Naive thymus-derived CD4-positive, alpha-beta T cell (primary cell): ENCODE measurements at regions not wholly inside any gene's neighbourhood (a gene's known extent, or its start where the extent isn't known, plus 50 kb on each side); places are given as distances from the start of the nearest gene placed in this dataset.

Experiments used
- ATAC-seq: fragments of 150-1000 bp; cut with Tn5 transposase; 2 replicates; pipeline ENCODE4 v1.10.0; 2021; ENCODE audit warnings: mild to moderate bottlenecking, moderate library complexity
- CTCF ChIA-PET: fragments of 350-600 bp; sonication (Branson Sonifier 250); formaldehyde crosslinking; loops from one replicate; lab custom pipeline; 2021; ENCODE audit warnings: antibody characterized with exemption; lab: Charles Lee
- POLR2A ChIA-PET: fragments of 350-600 bp; sonication (Branson Sonifier 250); formaldehyde crosslinking; loops from one replicate; lab custom pipeline; 2021; ENCODE audit warnings: antibody characterized with exemption, inconsistent platforms; lab: Charles Lee
- DNase-seq, 9 donors: peaks; one replicate each; pipeline versions ENCODE4 v3.0.0 to v3.0.0-alpha.2; 2020 to 2022; ENCODE audit warnings: mixed read lengths in 1 of 9
- H3K27ac ChIP-seq: one replicate; pipeline ENCODE4 v1.7.0; 2013; ENCODE audit warnings: mild to moderate bottlenecking, low read depth, low read length, moderate library complexity
- H3K27me3 ChIP-seq, 2 donors: one replicate each; pipeline ENCODE4 v1.7.0; 2013; ENCODE audit warnings: low read length in 2 of 2, mild to moderate bottlenecking in 2 of 2, moderate library complexity in 2 of 2; ENCODE audit not compliant: control insufficient read depth in 2 of 2, insufficient read depth in 2 of 2
- H3K36me3 ChIP-seq, 3 experiments: 1 replicate in 2 of 3; 2 replicates in 1 of 3; pipeline ENCODE4 v1.7.0; 2013; ENCODE audit warnings: low read length in 3 of 3, mild to moderate bottlenecking in 3 of 3, moderate library complexity in 1 of 3; ENCODE audit not compliant: insufficient read depth in 3 of 3, control insufficient read depth in 2 of 3
- H3K4me1 ChIP-seq, 2 donors: one replicate each; pipeline ENCODE4 v1.7.0; 2013; ENCODE audit warnings: low read length in 2 of 2, mild to moderate bottlenecking in 2 of 2, moderate library complexity in 1 of 2; ENCODE audit not compliant: control insufficient read depth in 2 of 2, insufficient read depth in 2 of 2
- H3K4me3 ChIP-seq: 2 replicates; pipeline ENCODE4 v1.7.0; 2013; ENCODE audit warnings: mild to moderate bottlenecking, low read length
- H3K9me3 ChIP-seq, 3 experiments: 1 replicate in 2 of 3; 2 replicates in 1 of 3; pipeline ENCODE4 v1.7.0; 2013; ENCODE audit warnings: low read length in 3 of 3; ENCODE audit not compliant: control insufficient read depth in 2 of 3
- H3K27ac Mint-ChIP-seq, 9 donors: one replicate each; pipeline ENCODE4 v1.8.0; 2020 to 2022; ENCODE audit warnings: mixed read lengths in 9 of 9, mild to moderate bottlenecking in 8 of 9, moderate library complexity in 5 of 9, inconsistent platforms in 2 of 9
- H3K27me3 Mint-ChIP-seq, 5 donors: one replicate each; pipeline ENCODE4 v1.8.0; 2021 to 2022; ENCODE audit warnings: mixed read lengths in 5 of 5, mild to moderate bottlenecking in 1 of 5
- H3K36me3 Mint-ChIP-seq, 5 donors: one replicate each; pipeline ENCODE4 v1.8.0; 2020 to 2022; ENCODE audit warnings: mixed read lengths in 5 of 5, mild to moderate bottlenecking in 3 of 5, inconsistent platforms in 1 of 5
- H3K4me1 Mint-ChIP-seq, 7 donors: one replicate each; pipeline ENCODE4 v1.8.0; 2020 to 2022; ENCODE audit warnings: mixed read lengths in 7 of 7, mild to moderate bottlenecking in 3 of 7, inconsistent platforms in 1 of 7
- H3K4me3 Mint-ChIP-seq, 10 donors: one replicate each; pipeline ENCODE4 v1.8.0; 2020 to 2022; ENCODE audit warnings: mild to moderate bottlenecking in 10 of 10, mixed read lengths in 10 of 10, moderate library complexity in 6 of 10, inconsistent platforms in 2 of 10
- H3K9me3 Mint-ChIP-seq, 11 donors: one replicate each; pipeline ENCODE4 v1.8.0; 2020 to 2022; ENCODE audit warnings: mixed read lengths in 11 of 11, mild to moderate bottlenecking in 4 of 11, inconsistent platforms in 1 of 11, moderate library complexity in 1 of 11
- intact Hi-C, 2 donors: fragments of 100-400 bp; cut with micrococcal nuclease; formaldehyde crosslinking; loops; one replicate each; pipeline ENCODE4 v1.15.1; 2023

GRCh38 chr3:178267158-178267844 is 268.9 kb upstream of the KCNMB2 start:
- Histone ChIP-seq H3K27me3 (no peaks in the 10 kb centered on the region), H3K36me3 (no peaks in the 10 kb centered on the region), H3K27ac (no peak overlapping the region), H3K4me1 (no peaks in the 10 kb centered on the region), H3K4me3 (no peak overlapping the region), H3K9me3 (no peaks in the 10 kb centered on the region)
- ATAC-seq (no peak), DNase-seq (no peak)
- H3K4me1 Mint-ChIP-seq: peaks cover 0 to 4% (median 0%) of the 10 kb centered on the region in 7 donors
- POLR2A ChIA-PET: no interaction called here
- H3K4me3 Mint-ChIP-seq: no peak overlapping the region
- H3K27ac Mint-ChIP-seq: no peak overlapping the region
- no peaks in the 10 kb centered on the region for H3K36me3 Mint-ChIP-seq
- CTCF ChIA-PET: no interaction called here
- intact Hi-C loops: no loop called here
- H3K9me3 Mint-ChIP-seq: no peaks in the 10 kb centered on the region
- H3K27me3 Mint-ChIP-seq: no peaks in the 10 kb centered on the region

- no peaks in the 10 kb centered on the region for H3K4me1 ChIP-seq
- Mint-ChIP-seq H3K27me3 (peaks cover 0 to 5% (median 0%) of the 10 kb centered on the region in 5 donors), H3K4me3 (no peak overlapping the region), H3K9me3 (no peaks in the 10 kb centered on the region), H3K36me3 (no peaks in the 10 kb centered on the region), H3K4me1 (no peaks in the 10 kb centered on the region), H3K27ac (no peak overlapping the region)
- intact Hi-C loops: no loop called here
- no peak for ATAC-seq
- no peak for DNase-seq
- POLR2A ChIA-PET: no interaction called here
- CTCF ChIA-PET: no interaction called here
- no peaks in the 10 kb centered on the region for H3K9me3 ChIP-seq
- no peak overlapping the region for H3K27ac ChIP-seq
- no peak overlapping the region for H3K4me3 ChIP-seq
- no peaks in the 10 kb centered on the region for H3K27me3 ChIP-seq
- H3K36me3 ChIP-seq: no peaks in the 10 kb centered on the region
Measured at GRCh38 chr3:178270838-178271237, 265.4 kb upstream of the KCNMB2 start.

- no peaks in the 10 kb centered on the region for H3K4me1 Mint-ChIP-seq
- H3K4me3 Mint-ChIP-seq: no peak overlapping the region
- Histone ChIP-seq H3K9me3 (no peaks in the 10 kb centered on the region), H3K4me1 (no peaks in the 10 kb centered on the region), H3K4me3 (no peak overlapping the region), H3K27ac (no peak overlapping the region), H3K27me3 (no peaks in the 10 kb centered on the region), H3K36me3 (no peaks in the 10 kb centered on the region)
- DNase-seq (no peak), ATAC-seq (no peak)
- no peaks in the 10 kb centered on the region for H3K36me3 Mint-ChIP-seq
- no peaks in the 10 kb centered on the region for H3K9me3 Mint-ChIP-seq
- intact Hi-C loops: no loop called here
- H3K27ac Mint-ChIP-seq: no peak overlapping the region
- peaks cover 0 to 5% (median 0%) of the 10 kb centered on the region in 5 donors for H3K27me3 Mint-ChIP-seq
- POLR2A ChIA-PET: no interaction called here
- CTCF ChIA-PET: interaction anchor here (0.8 kb wide), 1 partner anchor 26 kb away, joined by 3 read pairs; no protein-coding TSS in a partner anchor
Measured at GRCh38 chr3:178271740-178272387, 264.4 kb upstream of the KCNMB2 start.

GRCh38 chr3:178272841-178273240 is 263.4 kb upstream of the KCNMB2 start:
- Mint-ChIP-seq H3K9me3 (peaks cover 0 to 6% (median 1%) of the 10 kb centered on the region in 11 donors), H3K4me1 (no peaks in the 10 kb centered on the region), H3K36me3 (no peaks in the 10 kb centered on the region), H3K4me3 (no peak overlapping the region), H3K27ac (no peak overlapping the region), H3K27me3 (peaks cover 0 to 5% (median 0%) of the 10 kb centered on the region in 5 donors)
- Histone ChIP-seq H3K36me3 (no peaks in the 10 kb centered on the region), H3K4me1 (no peaks in the 10 kb centered on the region), H3K9me3 (no peaks in the 10 kb centered on the region), H3K27me3 (no peaks in the 10 kb centered on the region), H3K27ac (no peak overlapping the region), H3K4me3 (no peak overlapping the region)
- intact Hi-C loops: no loop called here
- ATAC-seq (no peak), DNase-seq (no peak)
- CTCF ChIA-PET: no interaction called here
- POLR2A ChIA-PET: no interaction called here

- ChIA-PET CTCF (no interaction called here), POLR2A (no interaction called here)
- Histone ChIP-seq H3K4me1 (no peaks in the 10 kb centered on the region), H3K4me3 (no peak overlapping the region), H3K27ac (no peak overlapping the region), H3K9me3 (peaks cover 0 to 13% (median 0%) of the 10 kb centered on the region in 3 experiments), H3K36me3 (no peaks in the 10 kb centered on the region), H3K27me3 (no peaks in the 10 kb centered on the region)
- Mint-ChIP-seq H3K4me1 (no peaks in the 10 kb centered on the region), H3K27ac (no peak overlapping the region), H3K27me3 (peaks cover 0 to 5% (median 0%) of the 10 kb centered on the region in 5 donors), H3K36me3 (peaks cover 0 to 13% (median 0%) of the 10 kb centered on the region in 5 donors), H3K4me3 (no peak overlapping the region), H3K9me3 (peaks cover 4 to 22% (median 8%) of the 10 kb centered on the region in 11 donors)
- DNase-seq: no peak
- ATAC-seq: no peak
- intact Hi-C loops: no loop called here
Measured at GRCh38 chr3:178274711-178275110, 261.5 kb upstream of the KCNMB2 start.

GRCh38 chr3:178275311-178275710 is 260.9 kb upstream of the KCNMB2 start:
- peaks cover 0 to 16% (median 0%) of the 10 kb centered on the region in 3 experiments for H3K9me3 ChIP-seq
- no peaks in the 10 kb centered on the region for H3K27me3 ChIP-seq
- intact Hi-C loops: no loop called here
- ChIA-PET POLR2A (no interaction called here), CTCF (no interaction called here)
- H3K4me1 Mint-ChIP-seq: no peaks in the 10 kb centered on the region
- H3K27ac ChIP-seq: no peak overlapping the region
- no peak overlapping the region for H3K4me3 ChIP-seq
- H3K4me3 Mint-ChIP-seq: no peak overlapping the region
- no peaks in the 10 kb centered on the region for H3K4me1 ChIP-seq
- peaks cover 0 to 16% (median 0%) of the 10 kb centered on the region in 5 donors for H3K36me3 Mint-ChIP-seq
- peaks cover 5 to 27% (median 10%) of the 10 kb centered on the region in 11 donors for H3K9me3 Mint-ChIP-seq
- H3K27me3 Mint-ChIP-seq: peaks cover 0 to 5% (median 0%) of the 10 kb centered on the region in 5 donors
- no peak for ATAC-seq
- no peak for DNase-seq
- H3K27ac Mint-ChIP-seq: no peak overlapping the region
- no peaks in the 10 kb centered on the region for H3K36me3 ChIP-seq
